NCI-H510A (cell line): ENCODE measurements at regions not wholly inside any gene's neighbourhood (a gene's known extent, or its start where the extent isn't known, plus 50 kb on each side); places are given as distances from the start of the nearest gene placed in this dataset.
"Not testable (repeated sequence)": the region's sequence is repeated elsewhere in the genome, so short reads cannot be mapped to it uniquely, and the experiment has no call there.

Experiments used
- DNase-seq: peaks from one replicate; lab custom pipeline; 2025; lab: John Stamatoyannopoulos, UW

DNA sequence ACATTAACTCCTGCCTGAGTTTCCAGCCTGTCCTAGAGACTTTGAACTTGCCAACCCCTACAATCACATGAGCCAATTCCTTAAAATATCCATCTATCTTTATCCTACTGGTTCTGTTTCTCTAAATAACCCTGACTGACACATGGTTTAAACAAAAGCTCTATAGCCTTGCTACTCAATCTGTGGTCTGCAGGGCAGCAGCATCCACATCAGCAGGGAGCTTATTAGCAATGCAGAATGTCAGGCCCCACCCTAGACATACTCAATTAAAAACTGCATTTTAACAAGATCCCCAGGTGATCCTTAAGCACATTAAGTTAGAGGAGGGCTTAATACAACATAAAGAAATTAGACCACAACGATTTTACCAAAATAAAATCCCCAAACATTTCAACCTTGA, 108.3 kb upstream of the CPSF6 start:
- DNase-seq = no peak

GRCh38 chr12:69136931-69137613, 102.3 kb upstream of the CPSF6 start:
- DNase-seq = no peak

DNA sequence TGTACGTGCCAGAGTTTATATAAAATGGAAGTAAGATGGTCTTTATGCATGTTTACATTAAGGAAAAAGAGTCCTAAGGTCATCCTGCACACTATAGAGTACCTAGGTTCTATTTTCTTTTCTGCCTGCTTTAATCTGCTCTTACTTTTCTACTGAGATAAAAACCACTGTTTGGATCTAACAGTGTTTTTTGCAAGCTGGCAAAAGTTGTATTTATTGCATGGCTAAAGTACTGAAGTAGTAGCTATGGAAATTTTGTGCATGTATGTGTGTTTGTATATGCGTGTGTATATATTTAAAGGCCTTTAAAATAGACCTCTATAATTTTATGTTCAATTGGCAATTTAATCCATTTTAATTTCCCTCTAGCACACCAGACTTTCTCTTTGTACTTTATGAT, 98.3 kb upstream of the CPSF6 start:
- DNase-seq = no peak

GRCh38 chr12:69149270-69149669, 90.1 kb upstream of the CPSF6 start:
- no peak for DNase-seq

DNA sequence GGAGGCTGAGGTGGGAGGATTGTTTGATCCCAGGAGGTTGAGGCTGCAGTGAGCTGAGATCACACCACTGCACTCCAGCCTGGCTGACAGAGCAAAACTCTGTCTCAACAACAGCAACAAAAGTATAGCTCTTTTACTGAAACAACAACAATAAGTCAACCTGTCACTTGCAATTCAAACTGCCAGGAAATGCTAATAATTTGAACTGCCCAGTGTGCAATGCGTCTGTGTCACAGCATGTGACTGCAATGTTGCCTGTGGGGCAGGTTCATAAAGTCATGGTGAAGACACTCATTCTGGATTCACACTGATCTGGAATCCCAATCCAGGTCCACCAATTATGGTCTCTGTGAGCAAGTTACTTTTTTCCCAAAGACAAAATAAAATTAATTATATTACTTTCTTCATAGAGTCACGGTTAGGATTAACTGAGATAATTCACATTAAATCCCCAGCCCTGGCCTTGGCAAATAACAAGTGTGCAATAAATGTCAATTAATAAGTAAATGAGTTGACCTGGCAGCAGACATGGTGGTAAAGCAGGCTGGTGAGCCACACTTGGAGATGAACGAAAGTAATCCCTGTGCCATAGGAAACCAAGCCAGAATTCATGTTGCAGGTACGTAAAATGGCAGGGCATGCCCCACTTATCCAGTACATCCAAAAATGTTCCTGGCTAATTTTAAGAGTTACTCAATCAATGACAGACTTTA, 89.1 kb upstream of the CPSF6 start:
- no peak for DNase-seq

GRCh38 chr12:69150796-69151127, 88.6 kb upstream of the CPSF6 start:
- no peak for DNase-seq

DNA sequence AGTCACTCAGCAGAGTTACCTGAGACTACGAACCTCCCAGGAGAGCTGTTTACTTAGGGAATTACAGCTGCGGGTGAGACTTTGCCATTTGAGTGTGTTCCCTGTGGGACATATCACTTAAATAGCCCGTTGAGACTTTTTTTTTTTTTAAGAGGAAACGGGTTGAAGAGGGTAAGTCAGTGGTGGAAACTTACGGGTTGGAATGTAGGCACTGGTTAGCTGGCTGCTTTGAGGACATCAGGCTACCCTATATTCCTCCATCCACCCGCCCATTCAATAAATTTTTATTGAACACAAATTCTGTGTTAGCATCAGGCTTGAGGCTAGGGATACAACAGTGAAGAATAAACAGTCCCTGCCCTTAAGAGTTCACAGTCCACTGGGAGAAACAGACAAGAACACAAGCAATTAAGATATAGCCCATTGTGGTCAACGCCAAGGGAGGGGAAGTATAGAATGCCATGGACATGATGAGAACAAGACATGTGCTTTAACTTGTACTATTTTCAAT, 88.1 kb upstream of the CPSF6 start:
- DNase-seq = peak; percentile 7

DNA sequence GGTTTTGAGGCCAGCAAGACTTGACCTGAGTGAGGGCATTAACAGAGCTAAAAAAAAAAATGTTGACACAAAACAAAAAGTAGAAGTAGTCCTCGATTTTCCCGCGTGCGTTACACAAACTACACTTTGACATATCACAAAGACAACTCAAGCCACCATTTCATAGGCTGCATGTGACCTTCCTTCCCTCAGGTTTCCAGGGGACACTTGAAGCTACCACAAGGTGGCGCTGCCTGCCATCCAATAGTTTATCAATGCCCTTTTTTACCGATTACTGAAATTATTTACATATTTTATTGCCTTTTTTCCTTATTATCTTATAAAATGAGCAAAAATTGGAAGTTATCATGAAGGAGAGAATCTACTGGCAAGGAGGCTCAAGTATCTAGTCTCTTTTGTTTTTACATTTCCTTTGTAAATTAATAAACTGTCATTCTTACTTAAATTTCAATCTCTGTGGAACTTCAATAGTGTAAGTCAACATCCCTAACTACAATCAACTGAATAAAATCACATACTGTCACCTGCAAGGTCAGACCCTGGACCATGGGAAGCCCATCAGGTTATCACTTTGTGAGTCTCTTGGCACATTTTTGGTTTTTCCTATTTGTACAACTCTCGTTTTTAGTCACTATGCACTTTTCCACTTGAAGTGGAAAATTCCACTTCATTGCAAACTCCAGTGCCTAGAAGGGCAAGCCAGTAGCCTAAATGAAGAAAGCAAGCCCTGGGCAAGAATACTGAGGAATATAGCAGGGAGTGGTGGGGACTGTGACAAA, 84.6 kb upstream of the CPSF6 start:
- peak; percentile 36 for DNase-seq

DNA sequence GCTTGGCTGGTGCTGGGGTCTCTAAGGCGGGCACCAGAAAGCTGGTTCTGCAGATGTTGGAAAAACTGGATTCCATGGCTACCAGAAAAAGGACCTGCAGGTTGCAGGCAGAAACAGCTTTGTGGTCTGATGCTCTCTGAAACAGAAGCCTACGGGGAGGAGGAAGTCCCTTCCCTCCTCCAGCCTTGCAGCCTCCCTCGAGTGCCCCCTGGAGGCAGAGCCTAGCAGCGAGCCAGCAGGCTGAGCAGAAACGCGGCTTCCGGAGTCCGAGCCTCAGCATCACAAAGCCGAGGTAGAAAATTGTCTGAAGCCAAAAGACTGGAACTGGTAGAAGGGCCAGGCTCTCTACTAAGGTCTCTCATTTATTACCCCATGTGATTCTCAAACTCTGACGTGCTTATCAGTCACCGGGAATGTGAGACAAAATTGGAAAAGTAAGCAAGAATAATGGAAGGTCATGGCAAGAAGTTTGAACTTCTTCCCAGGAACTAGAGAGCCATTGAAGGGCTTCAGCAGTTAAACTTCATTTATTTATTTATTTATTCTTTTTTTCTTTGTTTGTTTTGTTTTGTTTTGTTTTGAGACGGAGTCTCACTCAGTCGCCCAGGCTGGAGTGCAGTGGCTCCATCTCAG, 82.2 kb upstream of the CPSF6 start:
- DNase-seq = peak; percentile 60

DNA sequence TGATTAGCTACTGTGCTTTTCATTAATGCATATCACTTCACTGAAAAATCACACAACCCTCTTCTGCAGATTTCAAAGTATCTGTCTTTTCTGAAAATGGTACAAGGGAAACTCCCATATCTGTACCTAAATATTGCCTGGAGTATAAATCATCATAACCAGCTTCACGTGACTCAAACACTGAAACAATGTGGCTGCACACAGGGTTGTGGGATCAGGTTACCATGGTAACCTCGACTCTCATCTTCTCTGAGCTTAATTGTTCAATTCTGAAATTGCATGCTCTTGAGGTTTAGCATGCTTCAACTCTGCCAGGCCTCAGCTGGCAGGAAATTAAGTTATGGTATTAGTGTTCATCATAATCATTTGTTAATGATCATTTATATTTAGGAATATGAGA, 77.5 kb upstream of the CPSF6 start:
- no peak for DNase-seq

DNA sequence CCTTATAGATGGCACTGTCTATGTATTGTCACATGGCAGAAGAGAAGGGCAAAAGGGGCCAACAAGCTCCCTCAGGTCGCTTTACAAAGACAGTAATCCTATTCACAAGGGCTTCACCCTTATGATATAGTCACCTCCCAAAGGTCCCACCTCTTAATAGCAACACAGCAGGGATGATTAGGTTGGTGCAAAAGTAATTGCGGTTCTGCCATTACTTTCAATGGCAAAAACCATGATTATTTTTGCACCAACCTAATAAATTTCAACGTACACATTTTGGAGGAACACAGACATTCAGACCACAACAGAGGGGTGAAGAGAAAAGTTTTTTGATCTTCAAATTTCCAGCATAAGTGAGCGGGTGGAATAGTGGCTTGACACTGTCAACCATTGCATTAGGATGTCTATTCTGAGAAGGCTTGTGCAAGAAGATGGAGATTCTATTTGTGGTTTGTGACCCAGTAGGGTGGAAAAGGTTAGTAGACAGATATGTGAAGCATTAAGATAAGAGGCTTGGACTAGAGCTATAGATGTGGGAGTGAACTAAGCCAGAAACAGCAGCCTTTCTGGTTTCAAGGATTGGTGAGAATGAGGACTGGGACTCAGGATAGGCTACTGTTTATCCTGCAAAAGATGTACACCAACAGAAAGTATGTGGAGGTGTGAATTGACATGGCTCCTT, 75.5 kb upstream of the CPSF6 start:
- no peak for DNase-seq

GRCh38 chr12:69167648-69168165, 71.7 kb upstream of the CPSF6 start:
- no peak for DNase-seq

- no peak for DNase-seq
Observed at GRCh38 chr12:69168363-69168762, 71.0 kb upstream of the CPSF6 start.

- DNase-seq = no peak
Observed at GRCh38 chr12:69168828-69169227, 70.5 kb upstream of the CPSF6 start.

DNA sequence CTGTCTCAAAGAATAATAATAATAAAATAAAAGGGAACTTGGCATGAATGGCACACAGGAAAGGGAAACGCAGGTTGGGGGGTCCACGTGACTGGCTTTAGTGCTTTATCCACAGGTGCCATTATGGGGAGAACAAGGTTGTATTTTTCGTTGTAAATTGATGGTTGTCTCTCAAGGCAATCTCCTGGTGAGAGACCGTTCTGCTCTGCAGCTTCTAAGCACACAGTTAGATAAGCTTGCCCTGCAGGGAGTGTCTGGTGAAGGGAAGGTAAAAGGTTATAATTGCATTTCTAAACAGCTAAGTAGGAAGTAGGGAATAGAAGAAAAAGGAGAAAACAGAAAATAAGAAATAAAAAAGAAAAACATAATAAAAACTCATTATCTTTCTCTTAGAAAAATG, 69.1 kb upstream of the CPSF6 start:
- no peak for DNase-seq

DNA sequence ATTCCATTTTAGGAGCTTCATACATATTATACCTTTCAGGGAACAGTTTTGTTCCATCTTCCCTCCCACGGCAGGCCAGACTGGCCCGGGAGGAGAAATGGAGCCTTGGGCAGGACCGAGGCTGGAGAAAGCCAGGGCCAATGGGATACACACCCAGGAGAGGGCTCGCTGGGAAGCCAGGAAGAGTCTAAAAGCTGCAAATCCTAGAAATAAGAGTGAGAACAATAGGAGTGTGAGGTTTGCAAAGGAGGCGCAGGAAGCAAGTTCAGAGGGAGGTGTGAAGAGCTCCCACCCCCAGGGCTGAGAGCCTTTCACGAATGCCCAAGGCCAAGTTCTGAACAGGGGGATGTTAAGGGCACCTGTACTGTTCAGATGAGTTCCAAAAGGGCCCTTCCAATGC, 67.5 kb upstream of the CPSF6 start:
- DNase-seq = no peak

DNA sequence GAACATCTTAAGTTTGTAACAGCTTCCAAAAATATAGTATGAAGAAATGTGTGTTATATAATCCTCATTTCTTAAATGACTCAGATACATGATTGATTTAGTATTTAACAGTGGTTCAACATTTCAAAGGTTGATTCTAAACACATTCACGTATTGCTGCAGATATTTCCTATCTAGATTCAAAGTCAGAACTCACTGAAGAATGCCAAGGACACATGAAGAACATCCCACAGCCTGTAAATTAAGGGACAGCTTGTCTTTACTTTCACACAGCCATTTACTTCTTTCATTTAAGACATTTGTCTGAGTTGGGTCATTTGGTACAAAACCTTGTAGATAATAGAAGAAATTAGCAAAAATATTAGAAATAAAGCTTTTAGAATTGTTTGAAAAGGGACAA, 66.9 kb upstream of the CPSF6 start:
- DNase-seq = no peak

DNA sequence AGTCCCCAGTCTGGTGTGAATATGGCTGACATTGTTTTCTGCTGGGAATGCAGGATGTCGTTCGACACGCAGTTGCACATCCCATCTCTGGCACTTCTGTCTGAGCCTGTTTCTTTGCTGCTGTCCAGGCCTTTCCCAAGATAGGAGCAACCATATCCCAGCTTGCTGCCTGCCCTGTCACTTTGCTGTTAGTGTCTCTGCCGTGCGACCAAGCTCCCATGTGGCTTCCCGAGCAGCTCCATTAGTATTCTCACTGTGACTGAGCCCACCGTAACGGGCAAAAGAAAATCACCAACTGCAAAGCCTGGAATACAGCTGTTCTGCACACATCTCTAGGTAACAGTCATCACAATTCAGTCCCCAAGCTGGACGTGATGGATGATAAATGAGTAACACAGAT, 66.0 kb upstream of the CPSF6 start:
- DNase-seq = no peak

DNA sequence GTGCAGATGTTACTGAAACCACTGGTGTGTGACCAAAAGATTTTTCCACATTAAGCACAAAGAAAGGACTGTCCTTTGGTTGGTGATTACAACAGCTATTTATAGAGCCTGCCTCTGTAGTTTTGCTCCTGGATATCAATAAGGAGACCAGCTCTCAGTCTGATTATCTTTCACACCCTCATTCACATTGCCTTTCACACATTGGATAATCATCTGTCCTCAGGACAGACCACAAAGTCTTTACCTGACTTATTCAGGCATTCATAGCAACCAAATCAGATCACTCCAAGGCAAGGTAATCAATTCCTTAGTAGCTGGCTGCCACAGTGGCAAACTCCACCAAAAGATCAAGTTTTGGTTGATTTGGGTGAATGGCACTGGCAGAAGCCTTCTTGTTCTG, 59.6 kb upstream of the CPSF6 start:
- no peak for DNase-seq

DNA sequence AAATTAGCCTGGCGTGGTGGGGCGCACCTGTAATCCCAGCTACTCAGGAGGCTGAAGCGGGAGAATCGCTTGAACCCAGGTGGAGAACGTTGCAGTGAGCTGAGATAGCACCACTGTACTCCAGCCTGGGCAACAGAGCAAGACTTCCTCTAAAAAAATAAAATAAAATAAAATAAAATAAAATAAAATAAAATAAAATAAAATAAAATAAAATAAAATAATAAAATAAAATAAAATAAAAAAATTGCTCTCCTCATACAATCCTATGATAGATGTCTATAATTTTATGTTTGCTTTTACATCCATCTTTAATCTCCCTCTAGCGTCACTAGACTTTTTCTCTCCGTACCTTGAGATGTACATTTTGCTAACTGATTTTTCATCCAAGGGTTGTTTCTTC, 51.8 kb upstream of the CPSF6 start:
- not testable (repeated sequence) for DNase-seq

- no peak for DNase-seq
Observed at GRCh38 chr12:69189378-69189978, 49.9 kb upstream of the CPSF6 start.
